ENCODE measurements at regions not wholly inside any gene's neighbourhood (a gene's known extent, or its start where the extent isn't known, plus 50 kb on each side); places are given as distances from the start of the nearest gene placed in this dataset.

GRCh38 chr3:72279068-72279604 lies 494.2 kb upstream of the PROK2 start:
- DNase-seq (ENCODE audit: low read depth): no peak
- H3K4me3 ChIP-seq (ENCODE audit: low read depth, low read length): no peak overlapping the region
- no peak for TF ChIP-seq CTCF (conservative IDR thresholded peaks at IDR 0.05; ENCODE audit: low read depth, low read length)

- H3K4me3 ChIP-seq (ENCODE audit: low read depth, low read length): no peak overlapping the region
- TF ChIP-seq CTCF (conservative IDR thresholded peaks at IDR 0.05; ENCODE audit: low read depth, low read length): no peak
- no peak for DNase-seq (ENCODE audit: low read depth)
Observed at GRCh38 chr3:72278349-72279067, 493.6 kb upstream of the PROK2 start.

- H3K4me3 ChIP-seq (ENCODE audit: low read depth, low read length): no peak overlapping the region
- DNase-seq (ENCODE audit: low read depth): no peak
- no peak for TF ChIP-seq CTCF (conservative IDR thresholded peaks at IDR 0.05; ENCODE audit: low read depth, low read length)
Observed at GRCh38 chr3:72277710-72278109, 492.8 kb upstream of the PROK2 start.

GRCh38 chr3:72276806-72277205 lies 491.9 kb upstream of the PROK2 start:
- no peak for DNase-seq (ENCODE audit: low read depth)
- H3K4me3 ChIP-seq (ENCODE audit: low read depth, low read length): no peak overlapping the region
- no peak for TF ChIP-seq CTCF (conservative IDR thresholded peaks at IDR 0.05; ENCODE audit: low read depth, low read length)

- no peak for TF ChIP-seq CTCF (conservative IDR thresholded peaks at IDR 0.05; ENCODE audit: low read depth, low read length)
- DNase-seq (ENCODE audit: low read depth): no peak
- H3K4me3 ChIP-seq (ENCODE audit: low read depth, low read length): no peak overlapping the region
Observed at GRCh38 chr3:72275331-72275751, 490.4 kb upstream of the PROK2 start.

- H3K4me3 ChIP-seq (ENCODE audit: low read depth, low read length): no peak overlapping the region
- DNase-seq (ENCODE audit: low read depth): no peak
- no peak for TF ChIP-seq CTCF (conservative IDR thresholded peaks at IDR 0.05; ENCODE audit: low read depth, low read length)
Observed at GRCh38 chr3:72274493-72275330, 489.8 kb upstream of the PROK2 start.
